GM18520 (cell line): ENCODE measurements at regions not wholly inside any gene's neighbourhood (a gene's known extent, or its start where the extent isn't known, plus 50 kb on each side); places are given as distances from the start of the nearest gene placed in this dataset.
"Not testable (repeated sequence)": the region's sequence is repeated elsewhere in the genome, so short reads cannot be mapped to it uniquely, and the experiment has no call there.

ENCODE experiments used
- ATAC-seq: cut with Tn5 transposase; IDR thresholded peaks from one replicate; pipeline ENCODE4 v1.9.1; 2021; ENCODE audit not compliant: unreplicated experiment

DNA sequence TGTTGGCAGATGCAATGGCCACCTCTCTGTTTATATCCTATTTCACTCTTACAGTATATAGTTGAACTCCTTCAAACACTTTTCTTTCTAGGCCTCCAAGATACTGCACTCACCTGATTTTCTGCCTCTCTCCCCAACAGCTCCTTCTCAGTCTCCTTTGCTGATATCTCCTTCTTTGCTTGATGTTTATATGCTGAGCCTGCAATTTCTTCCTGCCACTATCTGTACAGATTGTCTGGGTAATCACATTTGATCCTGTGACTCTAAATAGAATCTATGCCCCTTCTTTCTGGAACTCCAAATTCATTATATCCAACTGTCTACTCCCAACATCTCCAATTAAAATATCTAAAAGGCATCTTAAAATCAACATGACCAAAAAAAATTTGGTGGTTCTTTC lies 165.5 kb upstream of the PFN2 start:
- no peak for ATAC-seq

GRCh38 chr3:150135287-150135721 lies 164.6 kb upstream of the PFN2 start:
- no peak for ATAC-seq

GRCh38 chr3:150133293-150133692 lies 162.6 kb upstream of the PFN2 start:
- ATAC-seq, result no peak

DNA sequence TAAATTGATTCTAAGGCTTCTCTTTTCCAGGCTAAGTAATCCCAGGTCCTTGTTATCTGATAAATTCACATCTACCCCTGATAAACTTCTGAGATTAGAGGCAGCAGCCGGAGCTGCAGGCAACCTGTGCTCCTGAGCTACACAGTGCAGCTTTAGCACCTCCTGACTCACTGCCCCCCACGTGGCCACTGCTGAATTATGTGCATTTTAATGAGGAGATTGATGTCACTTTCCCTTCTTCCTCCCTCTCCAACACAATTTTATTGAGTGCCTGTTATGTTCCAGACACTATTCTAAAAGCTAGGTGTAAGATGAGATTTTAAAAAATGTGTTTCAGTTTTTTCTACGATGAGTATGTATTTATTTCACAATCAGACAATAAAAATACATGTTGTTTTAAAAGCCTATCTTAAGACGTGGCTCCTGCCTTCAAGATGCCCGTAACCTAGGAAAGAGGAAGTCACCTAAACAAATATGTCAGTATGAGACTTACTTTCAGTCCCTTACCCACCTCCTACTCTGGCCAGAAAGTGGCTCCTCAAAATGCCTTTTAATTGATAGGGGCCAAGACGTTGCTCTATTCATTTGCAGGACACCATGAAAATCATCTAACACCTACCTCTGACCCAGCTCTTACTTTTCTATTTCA lies 161.5 kb upstream of the PFN2 start:
- ATAC-seq, result no peak

DNA sequence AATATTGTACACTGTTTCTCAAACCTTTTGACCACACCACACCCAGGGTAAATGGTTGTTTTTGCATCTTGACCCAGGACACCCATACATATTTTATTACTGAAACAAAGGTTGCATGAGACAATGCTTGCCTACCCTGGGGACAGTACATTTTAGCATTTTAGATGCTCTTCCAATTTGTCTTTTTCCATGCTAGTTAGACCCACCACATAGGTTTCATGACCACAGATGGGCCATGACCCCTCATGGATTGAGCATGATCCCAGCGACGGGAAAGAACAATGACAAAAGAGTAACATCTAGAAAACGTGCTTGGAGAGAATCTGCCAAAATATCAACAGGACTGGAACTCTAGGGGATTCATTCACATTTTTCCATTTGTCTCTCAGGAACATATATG lies 161.0 kb upstream of the PFN2 start:
- ATAC-seq, result no peak

DNA sequence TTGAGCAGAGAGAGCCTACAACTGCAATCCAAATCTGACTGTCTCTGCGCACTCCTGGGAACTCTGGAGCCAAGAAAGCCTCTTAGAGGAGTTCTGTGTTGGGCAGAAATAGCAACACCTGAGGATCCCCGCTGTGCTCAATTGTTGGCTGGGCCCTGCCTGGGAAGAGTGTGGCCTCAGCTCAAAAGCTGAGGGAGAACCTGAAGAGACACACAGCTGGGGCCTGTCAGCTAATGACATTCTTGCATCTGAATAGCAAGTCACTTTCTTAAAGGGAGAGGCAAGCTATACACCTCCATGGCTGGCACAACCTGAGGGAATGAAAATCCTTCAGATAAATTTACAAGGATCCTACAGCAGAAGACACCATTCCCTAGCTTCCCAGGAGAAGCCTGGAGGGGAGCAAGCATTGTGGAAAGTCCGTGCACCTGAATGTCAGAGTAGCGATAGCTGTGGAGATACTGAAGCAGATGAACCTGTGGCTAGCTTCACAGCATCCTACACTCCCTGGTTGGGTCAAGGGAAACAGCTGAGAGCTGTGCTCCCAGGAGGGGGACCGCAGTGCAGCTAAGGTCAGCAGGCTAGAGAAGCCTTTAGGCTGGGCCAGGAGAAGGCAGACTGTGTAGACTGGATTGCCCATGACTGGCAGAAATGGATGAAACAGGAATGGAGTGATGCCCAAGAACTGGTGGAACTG lies 159.9 kb upstream of the PFN2 start:
- ATAC-seq, result no peak

GRCh38 chr3:150129166-150129565 lies 158.5 kb upstream of the PFN2 start:
- ATAC-seq, result no peak

- ATAC-seq, result no peak
Measured at GRCh38 chr3:150128126-150128525, 157.4 kb upstream of the PFN2 start.

- no peak for ATAC-seq
Measured at GRCh38 chr3:150127011-150127490, 156.4 kb upstream of the PFN2 start.

GRCh38 chr3:150124142-150124541 lies 153.4 kb upstream of the PFN2 start:
- ATAC-seq, result no peak

DNA sequence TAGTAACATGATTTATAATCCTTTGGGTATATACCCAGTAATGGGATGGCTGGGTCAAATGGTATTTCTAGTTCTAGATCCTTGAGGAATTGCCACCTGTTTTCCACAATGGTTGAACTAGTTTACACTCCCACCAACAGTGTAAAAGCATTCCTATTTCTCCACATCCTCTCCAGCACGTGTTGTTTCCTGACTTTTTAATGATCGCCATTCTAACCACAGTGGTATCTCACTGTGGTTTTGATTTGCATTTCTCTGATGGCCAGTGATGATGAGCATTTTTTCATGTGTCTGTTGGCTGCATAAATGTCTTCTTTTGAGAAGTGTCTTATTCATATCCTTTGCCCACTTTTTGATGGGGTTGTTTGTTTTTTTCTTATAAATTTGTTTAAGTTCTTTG lies 152.6 kb upstream of the PFN2 start:
- not testable (repeated sequence) for ATAC-seq

GRCh38 chr3:150118219-150118618 lies 147.5 kb upstream of the PFN2 start:
- ATAC-seq, result no peak

DNA sequence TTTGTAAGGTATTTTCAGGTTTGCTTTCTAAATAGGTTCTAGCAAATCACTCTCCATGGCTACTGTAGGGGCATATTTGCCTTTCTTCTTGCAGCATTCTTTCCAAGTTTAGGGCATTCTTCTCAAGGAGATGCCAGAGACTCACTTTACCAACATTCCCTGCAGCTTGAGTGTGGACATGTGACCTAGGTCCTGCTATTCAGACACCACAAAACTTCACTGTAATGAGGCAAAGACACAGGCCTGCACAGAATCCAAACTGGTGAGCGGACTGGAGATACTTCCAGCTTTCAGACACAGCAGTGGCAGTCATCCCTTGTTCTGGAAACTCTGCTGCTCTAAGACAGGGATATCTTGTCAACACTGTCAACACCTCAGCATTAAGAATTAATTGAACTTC lies 146.4 kb upstream of the PFN2 start:
- no peak for ATAC-seq

- no peak for ATAC-seq
Measured at GRCh38 chr3:150116196-150116595, 145.5 kb upstream of the PFN2 start.

DNA sequence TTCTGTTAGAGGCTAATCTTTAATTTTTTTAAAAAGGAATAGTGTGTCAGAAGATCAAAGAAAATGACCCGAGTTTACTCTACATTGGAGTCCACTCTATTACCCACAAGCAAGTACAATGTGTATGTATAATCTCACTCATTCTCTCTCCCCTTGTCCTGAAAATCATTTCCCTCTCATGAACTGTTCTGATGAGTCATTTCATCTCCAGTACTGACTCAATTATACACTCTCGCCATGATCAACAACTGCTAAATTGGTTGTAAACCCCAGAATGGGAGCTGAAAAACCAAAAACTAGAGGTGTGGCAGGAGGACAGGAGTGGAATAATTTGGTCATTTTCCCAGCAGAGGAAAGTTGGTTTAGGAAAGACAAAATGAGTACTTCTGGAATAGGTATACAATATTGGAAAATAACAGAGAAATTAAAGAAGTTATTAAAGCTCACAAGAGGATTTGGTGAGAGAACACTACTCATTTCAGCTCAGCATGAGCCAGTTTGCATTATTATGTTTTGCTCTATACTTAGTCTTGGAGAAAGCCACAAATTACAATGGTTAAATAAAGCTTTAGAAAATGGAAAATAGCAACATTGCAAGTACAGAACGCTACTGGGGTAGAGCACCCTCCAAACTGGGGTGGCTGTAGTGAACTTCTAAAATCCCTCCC lies 144.3 kb upstream of the PFN2 start:
- peak; percentile 84 for ATAC-seq

GRCh38 chr3:150114273-150114672 lies 143.6 kb upstream of the PFN2 start:
- ATAC-seq, result no peak

GRCh38 chr3:150110097-150110496 lies 139.4 kb upstream of the PFN2 start:
- ATAC-seq, result no peak

DNA sequence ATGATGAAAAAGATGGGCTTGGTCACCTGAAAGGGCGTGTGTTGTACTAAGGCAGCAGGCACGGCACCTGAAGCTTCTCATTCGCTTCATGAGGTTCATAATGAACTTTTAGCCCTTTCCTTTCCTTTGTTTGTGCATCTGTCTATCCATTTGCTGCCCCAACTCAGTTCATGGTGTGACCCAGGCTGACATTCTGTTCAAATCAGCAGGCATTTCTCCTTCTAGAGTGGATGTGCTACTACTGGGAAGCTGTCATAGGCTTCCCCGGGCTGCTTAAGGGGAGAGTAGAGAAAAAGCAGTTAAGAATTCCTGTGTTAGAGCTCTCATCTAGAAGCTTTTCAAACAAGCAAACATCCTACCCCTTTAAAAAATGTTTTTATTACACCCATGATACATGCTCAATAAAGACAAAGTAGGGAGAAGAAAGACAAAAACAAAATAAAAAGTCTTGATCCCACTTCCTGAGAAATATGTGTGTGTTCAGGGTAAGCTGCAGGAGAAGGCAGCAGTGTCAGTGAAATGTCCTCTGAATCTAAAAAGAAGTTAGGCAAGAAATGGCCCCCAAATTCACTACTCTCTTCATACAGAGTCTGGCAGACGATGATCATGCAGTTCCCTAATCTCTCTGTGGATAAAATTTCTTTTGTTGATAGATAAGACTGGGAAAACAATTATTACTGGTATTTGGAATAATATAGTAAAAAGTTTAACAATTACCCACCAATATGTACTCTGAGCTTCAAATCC lies 136.9 kb upstream of the PFN2 start:
- no peak for ATAC-seq

GRCh38 chr3:150106740-150107428 lies 136.2 kb upstream of the PFN2 start:
- no peak for ATAC-seq

DNA sequence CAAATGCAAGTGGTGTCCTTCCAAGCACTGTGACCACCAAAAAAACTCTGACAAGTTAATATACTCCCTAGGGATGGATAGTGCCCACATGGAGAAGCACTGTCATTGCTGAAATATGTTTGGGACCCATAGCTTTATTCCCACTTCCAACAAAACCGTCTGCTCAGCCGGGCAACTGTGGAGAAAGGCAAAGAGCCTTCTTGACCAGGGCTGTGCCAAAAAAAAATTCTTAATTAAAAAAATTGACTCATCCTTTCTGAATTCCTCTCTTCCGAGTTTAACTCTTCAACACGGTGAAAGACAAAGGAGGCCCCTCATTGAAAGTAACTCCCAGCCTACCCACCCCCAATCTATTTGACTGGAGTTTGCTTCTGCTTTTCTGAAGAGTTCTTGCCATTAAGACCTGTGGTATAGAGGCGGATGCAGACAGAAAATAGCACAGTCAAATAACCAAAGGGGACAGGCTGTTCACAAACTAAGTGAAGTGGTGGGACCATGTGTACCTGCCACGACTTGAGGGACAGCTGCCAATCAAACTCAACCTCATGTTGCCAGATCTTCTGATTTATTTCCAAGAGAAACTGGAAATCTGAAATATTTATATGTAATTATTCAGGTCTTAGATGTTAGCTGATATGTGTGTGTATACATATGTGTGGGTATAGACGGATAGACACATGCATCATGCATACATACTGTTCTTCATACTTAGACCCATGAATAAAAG lies 135.4 kb upstream of the PFN2 start:
- no peak for ATAC-seq
